CD4-positive, alpha-beta T cell (primary cell): ENCODE measurements at regions not wholly inside any gene's neighbourhood (a gene's known extent, or its start where the extent isn't known, plus 50 kb on each side); places are given as distances from the start of the nearest gene placed in this dataset.

Experiments
- ATAC-seq: fragments of 200-7000 bp; cut with Tn5 transposase; one replicate; pipeline ENCODE4 v1.10.0; 2022; ENCODE audit warnings: mild to moderate bottlenecking; ENCODE audit not compliant: poor library complexity
- CTCF ChIA-PET: fragments of 350-600 bp; sonication (Branson Sonifier 250); formaldehyde crosslinking; loops from one replicate; lab custom pipeline; 2021; ENCODE audit warnings: antibody characterized with exemption, inconsistent platforms; lab: Charles Lee
- POLR2A ChIA-PET: fragments of 350-600 bp; sonication (Branson Sonifier 250); formaldehyde crosslinking; loops from one replicate; lab custom pipeline; 2021; ENCODE audit warnings: antibody characterized with exemption, inconsistent platforms; lab: Charles Lee
- DNase-seq, 14 experiments: peaks; one replicate each; pipeline ENCODE4 v3.0.0-alpha.2; 2013 to 2020; ENCODE audit warnings: mixed read lengths in 2 of 14
- H3K27ac ChIP-seq, 2 donors: one replicate each; pipeline versions ENCODE4 v1.5.1 to v1.7.0; 2013; ENCODE audit warnings: low read length in 2 of 2, low read depth in 1 of 2, mild to moderate bottlenecking in 1 of 2
- H3K27me3 ChIP-seq, 2 experiments: 1 replicate in 1 of 2; 2 replicates in 1 of 2; pipeline versions ENCODE4 v1.6.1 to v1.7.0; 2013; ENCODE audit warnings: low read length in 2 of 2, control low read depth in 1 of 2, mild to moderate bottlenecking in 1 of 2, moderate library complexity in 1 of 2; ENCODE audit not compliant: insufficient read depth in 2 of 2, control insufficient read depth in 1 of 2
- H3K36me3 ChIP-seq: one replicate; pipeline ENCODE4 v1.6.1; 2013; ENCODE audit warnings: low read length, control low read depth; ENCODE audit not compliant: insufficient read depth
- H3K4me1 ChIP-seq: one replicate; pipeline ENCODE4 v1.6.1; 2013; ENCODE audit warnings: low read length, control low read depth; ENCODE audit not compliant: insufficient read depth
- H3K4me3 ChIP-seq: one replicate; pipeline ENCODE4 v1.5.1; 2013; ENCODE audit warnings: mild to moderate bottlenecking, low read length, moderate library complexity
- H3K9me3 ChIP-seq, 2 experiments: 1 replicate in 1 of 2; 2 replicates in 1 of 2; pipeline versions ENCODE4 v1.6.1 to v1.7.0; 2013; ENCODE audit warnings: low read length in 2 of 2, mild to moderate bottlenecking in 2 of 2, control low read depth in 1 of 2, moderate library complexity in 1 of 2; ENCODE audit not compliant: control insufficient read depth in 1 of 2, insufficient read depth in 1 of 2
- H3K27ac Mint-ChIP-seq: one replicate; pipeline ENCODE4 v1.8.0; 2020; ENCODE audit warnings: mixed read lengths
- H3K27me3 Mint-ChIP-seq: one replicate; pipeline ENCODE4 v1.8.0; 2021; ENCODE audit warnings: mixed read lengths
- H3K36me3 Mint-ChIP-seq: one replicate; pipeline ENCODE4 v1.8.0; 2021; ENCODE audit warnings: low read depth, mixed read lengths
- H3K4me1 Mint-ChIP-seq: one replicate; pipeline ENCODE4 v1.8.0; 2021; ENCODE audit warnings: low read depth, mixed read lengths
- H3K4me3 Mint-ChIP-seq: one replicate; pipeline ENCODE4 v1.8.0; 2020; ENCODE audit warnings: mild to moderate bottlenecking, mixed read lengths
- H3K9me3 Mint-ChIP-seq: one replicate; pipeline ENCODE4 v1.8.0; 2020; ENCODE audit warnings: mixed read lengths
- intact Hi-C, 2 experiments: fragments of 100-400 bp; cut with DNase I in 1 of 2; cut with micrococcal nuclease in 1 of 2; formaldehyde crosslinking; loops; one replicate each; pipeline versions ENCODE4 v1.15.1 to v1.9.0; 2023 to 2025; cut with DNase I, micrococcal nuclease
- TF ChIP-seq, protein P1 (sequence below): fragments of 200-600 bp; IDR thresholded peaks from one replicate; pipeline ENCODE4 v1.8.0; 2022; ENCODE audit warnings: antibody characterized with exemption, mild to moderate bottlenecking

DNA sequence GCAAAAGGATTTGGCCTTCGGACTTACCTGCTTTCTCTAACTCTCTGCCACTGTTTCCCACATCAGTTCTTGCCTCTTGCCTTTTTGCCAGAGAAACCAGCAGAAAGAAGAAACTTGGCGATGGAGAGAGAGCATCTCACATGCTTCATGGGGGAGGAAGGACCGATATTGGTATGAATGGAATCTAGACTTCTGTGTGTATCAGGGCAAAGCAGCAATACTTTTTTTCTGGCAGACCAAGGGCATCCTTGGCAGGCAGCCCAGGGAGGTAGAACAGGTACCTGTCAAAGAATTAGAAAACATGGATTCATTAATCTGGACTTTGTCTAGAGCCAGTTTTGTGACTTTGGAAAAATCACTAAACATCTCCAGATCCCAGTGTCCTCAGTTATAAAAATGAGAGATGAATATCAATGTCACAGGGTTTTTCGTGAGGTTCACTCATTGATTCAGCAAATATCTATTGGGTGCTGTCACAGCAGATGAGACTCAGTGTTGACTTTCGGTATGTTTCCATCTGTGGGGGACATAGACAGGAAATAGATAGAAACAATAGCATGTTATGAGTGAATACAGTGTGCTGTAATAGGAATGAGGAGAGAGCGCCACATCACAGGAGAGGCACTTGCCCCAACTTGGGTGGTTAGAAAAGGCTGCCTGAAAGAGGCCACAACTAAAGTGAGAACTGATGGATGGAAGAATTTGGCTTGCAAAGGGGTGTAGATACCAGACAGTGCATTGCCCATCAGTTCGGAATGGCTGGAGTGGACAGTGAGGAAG lies 114.1 kb downstream of the CD83 start:
- ATAC-seq, result no peak
- TF ChIP-seq, protein P1, sequence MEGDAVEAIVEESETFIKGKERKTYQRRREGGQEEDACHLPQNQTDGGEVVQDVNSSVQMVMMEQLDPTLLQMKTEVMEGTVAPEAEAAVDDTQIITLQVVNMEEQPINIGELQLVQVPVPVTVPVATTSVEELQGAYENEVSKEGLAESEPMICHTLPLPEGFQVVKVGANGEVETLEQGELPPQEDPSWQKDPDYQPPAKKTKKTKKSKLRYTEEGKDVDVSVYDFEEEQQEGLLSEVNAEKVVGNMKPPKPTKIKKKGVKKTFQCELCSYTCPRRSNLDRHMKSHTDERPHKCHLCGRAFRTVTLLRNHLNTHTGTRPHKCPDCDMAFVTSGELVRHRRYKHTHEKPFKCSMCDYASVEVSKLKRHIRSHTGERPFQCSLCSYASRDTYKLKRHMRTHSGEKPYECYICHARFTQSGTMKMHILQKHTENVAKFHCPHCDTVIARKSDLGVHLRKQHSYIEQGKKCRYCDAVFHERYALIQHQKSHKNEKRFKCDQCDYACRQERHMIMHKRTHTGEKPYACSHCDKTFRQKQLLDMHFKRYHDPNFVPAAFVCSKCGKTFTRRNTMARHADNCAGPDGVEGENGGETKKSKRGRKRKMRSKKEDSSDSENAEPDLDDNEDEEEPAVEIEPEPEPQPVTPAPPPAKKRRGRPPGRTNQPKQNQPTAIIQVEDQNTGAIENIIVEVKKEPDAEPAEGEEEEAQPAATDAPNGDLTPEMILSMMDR, result no peak
- no peak overlapping the region for H3K4me3 Mint-ChIP-seq
- no peak overlapping the region for H3K27ac Mint-ChIP-seq
- no peaks in the 10 kb centered on the region for H3K9me3 Mint-ChIP-seq
- intact Hi-C loops, result no loop called here
- ChIA-PET POLR2A (no interaction called here), CTCF (no interaction called here)
- Histone ChIP-seq H3K27me3 (no peaks in the 10 kb centered on the region), H3K27ac (no peak overlapping the region), H3K4me1 (peaks cover 3% of the 10 kb centered on the region), H3K4me3 (no peak overlapping the region), H3K36me3 (no peaks in the 10 kb centered on the region), H3K9me3 (no peaks in the 10 kb centered on the region)
- no peak for DNase-seq
- no peaks in the 10 kb centered on the region for H3K36me3 Mint-ChIP-seq
- peaks cover 36% of the 10 kb centered on the region for H3K4me1 Mint-ChIP-seq
- no peaks in the 10 kb centered on the region for H3K27me3 Mint-ChIP-seq

DNA sequence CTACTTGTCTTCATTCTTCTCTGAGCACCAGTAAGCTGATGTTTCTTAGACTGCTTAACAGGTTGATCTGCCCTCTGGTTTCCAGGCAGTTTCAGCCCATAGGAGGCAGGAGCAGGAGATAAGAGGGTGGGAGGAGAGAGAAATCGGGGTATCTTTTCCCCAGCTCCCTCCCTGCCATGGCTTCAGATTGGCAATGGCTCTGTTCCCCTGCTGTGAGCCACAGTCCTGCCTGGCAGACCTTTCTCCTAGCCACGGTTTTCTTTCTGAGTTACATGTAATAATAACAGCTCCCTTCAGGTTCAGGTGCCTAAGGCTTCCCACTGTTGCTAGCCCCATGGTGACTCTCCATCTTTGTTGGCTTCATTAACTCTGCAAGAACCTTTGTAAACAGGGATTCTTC lies 115.3 kb downstream of the CD83 start:
- CTCF ChIA-PET, result no interaction called here

DNA sequence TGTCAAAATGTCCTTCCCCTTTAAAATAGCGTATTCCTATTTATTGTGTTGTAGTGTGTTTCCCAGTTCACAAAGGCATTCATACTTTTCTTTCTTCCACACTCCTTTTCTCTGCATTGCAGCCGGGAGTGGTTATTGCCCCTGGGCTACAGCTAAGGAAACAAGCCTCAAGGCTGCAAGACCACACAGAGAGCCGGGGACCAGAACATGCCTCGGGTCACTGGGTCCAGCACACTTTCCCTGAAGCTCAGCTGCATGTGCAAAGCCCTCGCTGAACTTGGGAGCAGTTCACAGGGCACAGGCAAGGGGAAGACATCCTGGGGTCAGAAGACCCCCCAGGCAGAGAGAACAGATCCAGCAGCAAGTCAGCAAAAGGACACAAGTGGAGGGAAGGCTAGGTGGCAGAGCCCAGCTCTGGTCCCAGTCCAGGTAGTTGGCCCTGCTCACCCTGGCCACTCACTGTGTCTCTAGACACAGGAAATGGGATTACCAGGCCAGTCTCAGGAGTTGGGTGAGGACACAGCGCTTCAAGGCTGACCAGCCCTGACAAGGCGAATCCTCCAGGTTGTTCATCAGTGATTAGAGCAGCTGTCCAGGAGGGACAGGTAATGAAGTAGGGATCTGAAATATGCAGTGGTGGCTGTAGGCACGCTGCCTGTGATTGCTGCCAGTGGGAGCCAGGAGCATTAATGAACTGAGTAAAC lies 118.2 kb downstream of the CD83 start:
- no peak overlapping the region for H3K27ac ChIP-seq
- no peaks in the 10 kb centered on the region for H3K36me3 Mint-ChIP-seq
- peaks cover 14% of the 10 kb centered on the region for H3K4me1 Mint-ChIP-seq
- no peaks in the 10 kb centered on the region for H3K27me3 ChIP-seq
- no peaks in the 10 kb centered on the region for H3K9me3 Mint-ChIP-seq
- DNase-seq (no peak), ATAC-seq (no peak)
- no peak overlapping the region for H3K4me3 Mint-ChIP-seq
- H3K36me3 ChIP-seq, result no peaks in the 10 kb centered on the region
- no peak overlapping the region for H3K27ac Mint-ChIP-seq
- intact Hi-C loops, result no loop called here
- ChIA-PET CTCF (no interaction called here), POLR2A (interaction anchor here (0.5 kb wide), 1 partner anchor 673 kb away, joined by 4 read pairs; no protein-coding TSS in a partner anchor)
- H3K9me3 ChIP-seq, result no peaks in the 10 kb centered on the region
- TF ChIP-seq, protein P1, result no peak
- no peak overlapping the region for H3K4me3 ChIP-seq
- H3K27me3 Mint-ChIP-seq, result no peaks in the 10 kb centered on the region
- H3K4me1 ChIP-seq, result no peaks in the 10 kb centered on the region

More for the DNA sequence above, 115.3 kb downstream of the CD83 start:
- Mint-ChIP-seq H3K36me3 (no peaks in the 10 kb centered on the region), H3K27ac (no peak overlapping the region), H3K4me3 (no peak overlapping the region), H3K27me3 (no peaks in the 10 kb centered on the region), H3K4me1 (peaks cover 36% of the 10 kb centered on the region), H3K9me3 (no peaks in the 10 kb centered on the region)
- intact Hi-C loops, result no loop called here
- Histone ChIP-seq H3K9me3 (no peaks in the 10 kb centered on the region), H3K36me3 (no peaks in the 10 kb centered on the region), H3K4me3 (no peak overlapping the region), H3K4me1 (peaks cover 3% of the 10 kb centered on the region), H3K27me3 (no peaks in the 10 kb centered on the region), H3K27ac (no peak overlapping the region)
- ATAC-seq (no peak), DNase-seq (no peak)
- TF ChIP-seq, protein P1, result no peak
- POLR2A ChIA-PET, result no interaction called here
